ENCODE measurements at regions not wholly inside any gene's neighbourhood (a gene's known extent, or its start where the extent isn't known, plus 50 kb on each side); places are given as distances from the start of the nearest gene placed in this dataset.
"Not testable (repeated sequence)": the region's sequence is repeated elsewhere in the genome, so short reads cannot be mapped to it uniquely, and the experiment has no call there.

GRCh38 chr1:182299728-182300616 lies 91.6 kb downstream of the GLUL start:
- H2AFZ ChIP-seq (ENCODE audit: low read length): no peak overlapping the region
- H3K4me2 ChIP-seq (ENCODE audit: low read length): no peak overlapping the region
- no peaks in the 10 kb centered on the region for H3K79me2 ChIP-seq (ENCODE audit: insufficient read depth, low read length)
- H3K4me1 ChIP-seq (ENCODE audit: insufficient read depth, low read length, severe bottlenecking): no peaks in the 10 kb centered on the region
- no peaks in the 10 kb centered on the region for H3K36me3 ChIP-seq (ENCODE audit: insufficient read depth, low read length)
- no peaks in the 10 kb centered on the region for H3K9me3 ChIP-seq (ENCODE audit: low read length)
- no peaks in the 10 kb centered on the region for H4K20me1 ChIP-seq (ENCODE audit: insufficient read depth, low read length)
- TF ChIP-seq EZH2 (IDR thresholded peaks at IDR 0.05; ENCODE audit: borderline replicate concordance, low read length) (no peak), CTCF (IDR thresholded peaks at IDR 0.05; ENCODE audit: low read length) (no peak)
- no peaks in the 10 kb centered on the region for H3F3A ChIP-seq (ENCODE audit: insufficient read depth, low read length)
- no peaks in the 10 kb centered on the region for H3K9me2 ChIP-seq (ENCODE audit: low read depth, low read length)
- H3K27ac ChIP-seq (ENCODE audit: low read depth, low read length, poor library complexity, severe bottlenecking): no peak overlapping the region
- no peaks in the 10 kb centered on the region for H3K27me3 ChIP-seq (ENCODE audit: insufficient read depth, low read length)
- no peak overlapping the region for H3K4me3 ChIP-seq (ENCODE audit: low read depth, low read length, poor library complexity, severe bottlenecking)
- no peak overlapping the region for H3K9ac ChIP-seq (ENCODE audit: low read length)

DNA sequence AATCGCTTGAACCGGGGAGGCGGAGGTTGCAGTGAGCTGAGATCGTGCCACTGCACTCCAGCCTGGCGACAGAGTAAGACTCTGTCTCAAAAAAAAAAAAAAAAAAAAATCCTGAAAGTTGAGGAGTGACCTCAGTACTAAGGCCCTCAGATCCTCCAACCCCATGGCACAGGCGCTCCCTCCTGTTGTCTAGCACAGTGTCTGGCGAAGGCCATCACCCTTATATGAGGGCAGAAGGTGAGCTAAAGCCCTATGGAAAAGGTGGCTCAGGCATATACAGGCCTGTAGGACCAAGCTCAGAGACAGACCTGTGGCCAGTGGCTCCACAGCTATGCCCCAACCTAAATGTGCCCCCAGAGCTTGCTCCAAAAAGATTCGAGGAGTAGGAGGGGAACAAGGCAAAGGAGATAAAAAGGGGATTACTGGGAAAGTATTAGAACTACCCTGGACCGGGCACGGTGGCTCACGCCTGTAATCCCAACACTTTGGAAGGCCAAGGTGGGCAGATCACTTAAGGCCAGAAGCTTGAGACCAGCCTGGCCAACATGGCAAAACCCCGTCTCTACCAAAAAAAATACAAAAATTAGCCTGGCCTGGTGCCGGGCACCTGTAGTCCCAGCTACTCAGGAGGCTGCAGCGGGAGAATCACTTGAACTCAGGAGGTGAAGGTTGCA lies 92.4 kb downstream of the GLUL start:
- H3K79me2 ChIP-seq (ENCODE audit: insufficient read depth, low read length); H3K36me3 ChIP-seq (ENCODE audit: insufficient read depth, low read length); H3K9me3 ChIP-seq (ENCODE audit: low read length); H2AFZ ChIP-seq (ENCODE audit: low read length); H3K27me3 ChIP-seq (ENCODE audit: insufficient read depth, low read length); H3F3A ChIP-seq (ENCODE audit: insufficient read depth, low read length); H3K4me3 ChIP-seq (ENCODE audit: low read depth, low read length, poor library complexity, severe bottlenecking); H3K4me2 ChIP-seq (ENCODE audit: low read length); H4K20me1 ChIP-seq (ENCODE audit: insufficient read depth, low read length); H3K9ac ChIP-seq (ENCODE audit: low read length); H3K9me2 ChIP-seq (ENCODE audit: low read depth, low read length); H3K4me1 ChIP-seq (ENCODE audit: insufficient read depth, low read length, severe bottlenecking); H3K27ac ChIP-seq (ENCODE audit: low read depth, low read length, poor library complexity, severe bottlenecking): not testable (repeated sequence)

- no peak overlapping the region for H3K27ac ChIP-seq (ENCODE audit: low read depth, low read length, poor library complexity, severe bottlenecking)
- H3K79me2 ChIP-seq (ENCODE audit: insufficient read depth, low read length): no peaks in the 10 kb centered on the region
- H3K9ac ChIP-seq (ENCODE audit: low read length): no peak overlapping the region
- H4K20me1 ChIP-seq (ENCODE audit: insufficient read depth, low read length): no peaks in the 10 kb centered on the region
- no peak for TF ChIP-seq CTCF (IDR thresholded peaks at IDR 0.05; ENCODE audit: low read length)
- TF ChIP-seq EZH2 (IDR thresholded peaks at IDR 0.05; ENCODE audit: borderline replicate concordance, low read length): no peak
- no peaks in the 10 kb centered on the region for H3K4me1 ChIP-seq (ENCODE audit: insufficient read depth, low read length, severe bottlenecking)
- H3K27me3 ChIP-seq (ENCODE audit: insufficient read depth, low read length): no peaks in the 10 kb centered on the region
- no peak overlapping the region for H3K4me3 ChIP-seq (ENCODE audit: low read depth, low read length, poor library complexity, severe bottlenecking)
- no peaks in the 10 kb centered on the region for H3F3A ChIP-seq (ENCODE audit: insufficient read depth, low read length)
- H3K4me2 ChIP-seq (ENCODE audit: low read length): no peak overlapping the region
- H3K9me2 ChIP-seq (ENCODE audit: low read depth, low read length): no peaks in the 10 kb centered on the region
- H2AFZ ChIP-seq (ENCODE audit: low read length): no peak overlapping the region
- H3K36me3 ChIP-seq (ENCODE audit: insufficient read depth, low read length): no peaks in the 10 kb centered on the region
- no peaks in the 10 kb centered on the region for H3K9me3 ChIP-seq (ENCODE audit: low read length)
Observed at GRCh38 chr1:182297335-182297734, 94.3 kb downstream of the GLUL start.

Data from OCI-LY1 (cell line).